Stimulated activated CD4-positive, alpha-beta T cell treated with anti-CD3 and anti-CD28 coated beads, TNF-alpha, amount 100 ng/mL, for 48 hours (primary cell): ENCODE measurements at regions not wholly inside any gene's neighbourhood (a gene's known extent, or its start where the extent isn't known, plus 50 kb on each side); places are given as distances from the start of the nearest gene placed in this dataset.

Source experiments
- DNase-seq, 3 donors: peaks; one replicate each; pipeline ENCODE4 v3.0.0-alpha.2; 2020; ENCODE audit warnings: low read depth in 3 of 3

GRCh38 chr1:95370691-95371562 lies 136.9 kb downstream of the RWDD3 start:
- no peak for DNase-seq

- DNase-seq: no peak
These were observed 137.8 kb downstream of the RWDD3 start for GRCh38 chr1:95371666-95372282.

GRCh38 chr1:95375174-95375573 lies 141.2 kb downstream of the RWDD3 start:
- no peak for DNase-seq

- DNase-seq: no peak
These were observed 146.9 kb downstream of the RWDD3 start for GRCh38 chr1:95380909-95381308.

GRCh38 chr1:95382000-95382786 lies 148.2 kb downstream of the RWDD3 start:
- no peak for DNase-seq

GRCh38 chr1:95383111-95383510 lies 149.1 kb downstream of the RWDD3 start:
- no peak for DNase-seq

- DNase-seq: peak in 1 of 3 donors; percentile 1
These were observed 150.6 kb downstream of the RWDD3 start for GRCh38 chr1:95384567-95384966.

- DNase-seq: no peak
These were observed 152.4 kb downstream of the RWDD3 start for GRCh38 chr1:95386371-95386770.

- no peak for DNase-seq
These were observed 152.9 kb downstream of the RWDD3 start for GRCh38 chr1:95386915-95387314.

- DNase-seq: no peak
These were observed 154.0 kb downstream of the RWDD3 start for GRCh38 chr1:95388031-95388430.

- DNase-seq: no peak
These were observed 159.4 kb downstream of the RWDD3 start for GRCh38 chr1:95393434-95393833.

GRCh38 chr1:95396557-95396956 lies 162.5 kb downstream of the RWDD3 start:
- DNase-seq: no peak

GRCh38 chr1:95402780-95403179 lies 168.8 kb downstream of the RWDD3 start:
- DNase-seq: no peak

GRCh38 chr1:95406279-95406678 lies 172.3 kb downstream of the RWDD3 start:
- no peak for DNase-seq

- DNase-seq: no peak
These were observed 173.3 kb downstream of the RWDD3 start for GRCh38 chr1:95407131-95407885.

GRCh38 chr1:95407886-95408291 lies 173.9 kb downstream of the RWDD3 start:
- no peak for DNase-seq

- DNase-seq: no peak
These were observed 174.6 kb downstream of the RWDD3 start for GRCh38 chr1:95408507-95409136.

GRCh38 chr1:95409276-95409675 lies 175.3 kb downstream of the RWDD3 start:
- no peak for DNase-seq

GRCh38 chr1:95409901-95410300 lies 175.9 kb downstream of the RWDD3 start:
- DNase-seq: no peak

GRCh38 chr1:95415146-95415545 lies 181.1 kb downstream of the RWDD3 start:
- DNase-seq: no peak

- DNase-seq: no peak
These were observed 192.8 kb downstream of the RWDD3 start for GRCh38 chr1:95426772-95427171.
